Astrocyte of the spinal cord (primary cell): ENCODE measurements at regions not wholly inside any gene's neighbourhood (a gene's known extent, or its start where the extent isn't known, plus 50 kb on each side); places are given as distances from the start of the nearest gene placed in this dataset.

Source experiments
- DNase-seq: peaks from one replicate; pipeline ENCODE4 v3.0.0; 2011; ENCODE audit warnings: low read depth, low spot score
- H3K4me3 ChIP-seq: 2 replicates; pipeline ENCODE4 v1.5.1; 2011; ENCODE audit warnings: low read depth, mild to moderate bottlenecking, low read length, moderate library complexity
- CTCF ChIP-seq: IDR thresholded peaks from 2 replicates; pipeline ENCODE4 v1.5.1; 2012; ENCODE audit warnings: low read depth, mild to moderate bottlenecking, low read length, inconsistent platforms
- in situ Hi-C: cut with HindIII; loops from 2 replicates; pipeline ENCODE4 v1.10.0; 2017; ENCODE audit warnings: low sequenced_read_pairs

DNA sequence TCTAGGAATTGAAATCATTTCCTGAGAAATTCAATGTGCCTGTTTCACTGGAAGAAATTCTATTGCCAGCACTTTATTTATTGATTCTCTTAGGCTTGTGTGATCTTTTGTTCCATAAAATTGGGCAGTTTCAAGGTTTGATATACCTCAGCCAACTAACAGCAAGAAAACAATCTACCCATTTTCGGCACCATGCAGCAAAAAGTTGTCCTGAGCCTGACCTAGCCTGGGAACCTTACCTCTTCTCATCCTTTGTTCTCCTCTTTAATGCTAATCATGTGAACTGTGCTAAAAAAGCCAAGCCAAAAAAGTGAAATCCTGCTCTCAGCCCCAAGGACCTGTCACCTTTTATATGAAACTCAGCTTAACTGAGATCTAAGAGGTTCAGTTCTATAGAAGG lies 477.3 kb downstream of the SUCLA2 start:
- TF ChIP-seq CTCF = no peak
- H3K4me3 ChIP-seq = no peak overlapping the region
- in situ Hi-C loops = no loop called here
- no peak for DNase-seq

DNA sequence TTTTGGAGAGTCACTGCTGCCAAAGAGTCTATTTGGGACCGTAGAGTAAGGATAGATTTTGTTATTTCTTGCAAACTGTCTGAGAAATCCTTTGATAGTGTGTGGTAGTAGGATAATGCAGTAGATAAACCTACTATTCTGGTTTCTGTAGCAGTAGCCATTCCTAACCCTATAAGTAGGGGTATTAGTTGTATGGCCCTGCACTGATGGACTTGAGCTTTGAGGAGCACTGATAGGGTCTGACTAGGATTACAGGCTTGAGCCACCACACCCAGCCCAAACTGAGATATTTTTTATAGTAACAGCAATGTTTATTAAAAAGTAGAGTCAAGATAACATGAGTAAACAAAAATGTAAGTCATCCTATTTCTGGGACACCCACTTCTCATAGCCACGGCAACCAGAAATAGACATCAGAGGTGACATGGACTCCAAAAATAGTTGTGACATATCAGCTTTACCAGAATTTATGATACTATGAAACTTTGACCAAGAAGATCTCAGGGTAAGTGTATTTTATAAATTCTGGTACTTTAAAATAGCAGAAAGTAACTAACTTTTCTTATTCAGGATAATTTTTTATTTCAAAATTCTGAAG lies 479.1 kb downstream of the SUCLA2 start:
- no peak for DNase-seq
- H3K4me3 ChIP-seq = no peak overlapping the region
- in situ Hi-C loops = no loop called here
- no peak for TF ChIP-seq CTCF

GRCh38 chr13:47519626-47520025 lies 481.4 kb downstream of the SUCLA2 start:
- no peak for TF ChIP-seq CTCF
- H3K4me3 ChIP-seq = no peak overlapping the region
- in situ Hi-C loops = no loop called here
- no peak for DNase-seq

DNA sequence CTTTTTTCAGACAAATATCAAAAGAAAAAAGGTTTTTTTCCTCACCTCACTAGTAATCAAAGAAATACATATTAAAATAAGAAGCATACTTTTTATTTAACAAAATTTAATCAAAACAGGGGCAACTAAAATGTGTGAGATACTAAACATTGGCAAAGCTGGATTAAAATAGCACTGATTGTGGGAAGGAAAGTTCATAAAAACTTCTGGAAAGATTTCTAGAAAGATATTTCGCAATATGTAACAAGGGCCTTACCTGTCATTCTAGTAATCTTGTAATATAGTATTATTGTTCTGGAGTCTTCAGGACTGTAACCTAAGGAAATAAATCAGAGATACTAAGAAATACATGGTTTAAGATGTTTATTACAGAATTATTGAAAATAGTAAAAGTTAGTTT lies 482.5 kb downstream of the SUCLA2 start:
- in situ Hi-C loops = no loop called here

DNA sequence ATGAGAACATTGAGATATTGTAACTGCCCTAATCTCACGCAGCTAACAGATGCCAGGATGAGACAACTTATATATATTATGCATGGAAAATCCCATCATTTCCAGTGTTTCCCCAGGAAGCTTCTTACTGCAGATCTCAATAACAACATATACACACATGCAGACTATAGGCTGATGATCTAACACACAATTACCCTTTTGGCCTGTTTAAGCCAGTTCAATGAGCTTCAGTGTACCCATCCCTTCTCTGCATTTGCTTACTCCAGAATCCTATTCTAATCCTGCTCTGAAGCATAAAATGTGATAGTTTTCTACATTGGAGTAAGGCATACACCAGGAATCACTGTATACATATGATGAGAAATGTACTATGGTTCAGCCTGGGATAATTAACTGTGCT lies 489.4 kb downstream of the SUCLA2 start:
- H3K4me3 ChIP-seq = no peak overlapping the region
- DNase-seq = no peak
- TF ChIP-seq CTCF = no peak
- in situ Hi-C loops = no loop called here

More for the DNA sequence above, 482.5 kb downstream of the SUCLA2 start:
- DNase-seq = no peak
- no peak for TF ChIP-seq CTCF
- no peak overlapping the region for H3K4me3 ChIP-seq

GRCh38 chr13:47508527-47509228 lies 492.4 kb downstream of the SUCLA2 start:
- in situ Hi-C loops = no loop called here
- no peak for DNase-seq
- TF ChIP-seq CTCF = no peak
- H3K4me3 ChIP-seq = no peak overlapping the region
